ENCODE measurements at regions not wholly inside any gene's neighbourhood (a gene's known extent, or its start where the extent isn't known, plus 50 kb on each side); places are given as distances from the start of the nearest gene placed in this dataset.

DNA sequence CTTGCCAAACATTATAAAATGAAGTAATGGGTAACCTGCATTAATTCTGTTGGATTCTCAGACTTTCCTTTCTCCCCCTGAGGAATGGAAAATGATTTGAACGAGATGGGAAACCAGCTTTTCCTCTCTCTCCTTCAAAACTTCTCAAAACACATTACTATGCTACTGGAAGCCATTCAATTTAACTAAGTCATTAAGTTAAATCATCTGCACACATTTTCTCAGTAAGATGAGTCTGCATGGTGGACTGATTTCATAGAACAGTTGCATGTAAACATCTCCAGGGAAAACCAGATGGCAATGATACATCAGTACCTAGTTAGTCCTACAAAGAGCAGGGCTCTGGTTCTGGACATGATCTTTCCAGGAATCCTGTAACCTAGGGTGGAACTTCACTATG is 59.9 kb downstream of the BMP4 start:
- DNase-seq (ENCODE audit: low read depth in 3 of 3, low spot score in 1 of 3), result no peak

GRCh38 chr14:53894456-53894855 is 62.2 kb downstream of the BMP4 start:
- DNase-seq (ENCODE audit: low read depth in 3 of 3, low spot score in 1 of 3), result no peak

- no peak for DNase-seq (ENCODE audit: low read depth in 3 of 3, low spot score in 1 of 3)
These were observed 63.3 kb downstream of the BMP4 start for GRCh38 chr14:53893374-53893773.

GRCh38 chr14:53890611-53891101 is 66.0 kb downstream of the BMP4 start:
- no peak for DNase-seq (ENCODE audit: low read depth in 3 of 3, low spot score in 1 of 3)

DNA sequence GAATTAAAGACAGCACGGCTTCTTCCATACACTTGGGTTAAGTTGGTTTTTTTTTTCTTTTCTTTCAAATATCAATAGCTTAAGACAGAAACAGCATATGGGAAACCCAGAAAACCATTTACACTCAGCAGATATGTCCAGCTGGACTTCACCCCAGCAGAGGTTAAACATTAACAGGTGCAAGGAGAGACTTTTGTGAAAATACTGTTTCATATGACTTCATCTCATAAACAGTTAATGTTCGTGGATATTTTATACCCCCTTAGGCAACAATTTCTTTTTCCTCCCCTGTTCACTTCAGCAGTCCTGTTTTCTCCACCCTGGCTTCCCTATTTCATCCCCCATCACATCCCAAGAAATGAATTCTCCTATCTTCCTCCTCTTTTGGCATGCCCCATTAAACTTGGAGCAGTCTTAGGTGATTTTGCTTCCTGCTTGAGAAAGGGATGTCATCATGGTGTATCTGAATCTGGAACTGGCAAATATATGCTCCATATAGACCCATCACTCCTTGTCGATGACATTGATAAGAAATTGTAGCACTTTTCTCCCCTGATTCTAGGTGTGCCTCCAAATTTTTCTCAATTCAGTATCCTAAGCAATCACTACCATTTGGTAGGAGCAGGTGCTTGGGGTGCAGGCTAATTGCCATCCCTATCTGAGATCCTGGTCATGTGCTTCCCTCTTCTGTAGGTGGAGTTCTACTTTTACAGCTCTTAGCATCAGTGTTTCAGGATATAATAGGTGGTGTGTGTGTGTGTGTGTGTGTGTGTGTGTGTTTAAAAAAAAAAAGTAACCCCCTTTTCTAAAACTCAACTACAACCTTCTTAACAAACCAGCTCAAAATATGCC is 67.9 kb downstream of the BMP4 start:
- no peak for DNase-seq (ENCODE audit: low read depth in 3 of 3, low spot score in 1 of 3)

DNA sequence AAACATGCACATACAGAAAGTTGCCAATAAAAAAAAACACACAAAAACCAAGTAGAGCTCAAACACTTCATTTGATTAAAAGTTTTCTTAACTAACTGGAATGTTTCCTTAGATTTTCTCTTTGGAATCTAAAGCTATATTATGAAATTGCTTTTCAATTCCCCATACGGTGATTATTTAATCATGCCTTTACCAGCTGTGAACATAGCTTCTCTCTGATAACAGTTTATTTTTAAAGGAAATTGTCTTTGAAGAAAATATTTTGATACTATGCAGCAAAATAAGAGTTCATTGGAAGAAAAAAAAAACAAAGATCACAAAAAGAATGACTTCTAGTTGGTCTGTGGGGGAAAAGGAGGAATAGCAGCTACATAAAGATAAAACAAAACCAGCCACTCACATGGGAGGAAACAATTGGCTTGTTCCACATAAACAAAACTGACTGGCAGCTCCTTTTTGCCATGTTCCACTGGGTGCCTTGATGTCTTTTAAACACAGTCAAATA is 71.4 kb downstream of the BMP4 start:
- DNase-seq (ENCODE audit: low read depth in 3 of 3, low spot score in 1 of 3), result no peak

- no peak for DNase-seq (ENCODE audit: low read depth in 3 of 3, low spot score in 1 of 3)
These were observed 72.0 kb downstream of the BMP4 start for GRCh38 chr14:53884601-53885000.

DNA sequence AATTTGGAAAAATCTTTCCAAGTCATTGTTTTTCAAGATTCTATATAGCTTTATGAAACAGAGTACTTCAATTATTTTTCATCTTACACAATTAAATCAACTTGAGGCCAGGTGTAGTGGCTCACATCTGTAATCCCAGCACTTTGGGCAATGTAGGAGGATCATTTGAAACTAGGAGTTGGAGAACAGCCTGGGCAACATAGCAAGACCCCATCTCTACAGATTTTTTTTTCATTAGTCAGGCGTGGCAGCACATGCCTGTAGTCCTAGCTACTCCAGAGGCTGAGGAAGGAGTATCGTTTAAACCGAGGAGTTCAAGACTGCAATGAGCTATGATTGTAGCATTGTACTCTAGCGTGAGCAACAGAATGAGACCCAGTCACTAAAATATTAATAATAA is 72.9 kb downstream of the BMP4 start:
- no peak for DNase-seq (ENCODE audit: low read depth in 3 of 3, low spot score in 1 of 3)

DNA sequence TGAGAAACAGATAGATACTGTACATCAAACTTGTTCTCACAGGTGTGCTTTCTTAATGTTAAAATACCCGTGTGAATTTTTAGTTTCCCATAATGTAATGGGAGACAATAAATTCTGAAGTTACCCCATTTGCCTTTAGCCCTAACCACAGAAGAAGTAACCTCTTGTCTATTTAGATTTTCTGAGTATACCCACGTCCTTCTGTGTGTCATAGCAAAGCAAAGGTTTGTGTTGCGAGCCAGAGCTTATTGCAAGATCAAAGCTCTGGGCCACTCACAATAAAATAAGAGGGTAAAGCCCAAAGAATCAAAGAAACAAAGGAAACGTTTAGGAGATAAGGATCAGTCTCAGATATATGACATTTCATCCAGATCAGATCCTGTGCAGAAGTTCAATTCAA is 73.9 kb downstream of the BMP4 start:
- no peak for DNase-seq (ENCODE audit: low read depth in 3 of 3, low spot score in 1 of 3)

- DNase-seq (ENCODE audit: low read depth in 3 of 3, low spot score in 1 of 3), result no peak
These were observed 74.7 kb downstream of the BMP4 start for GRCh38 chr14:53881921-53882320.

DNA sequence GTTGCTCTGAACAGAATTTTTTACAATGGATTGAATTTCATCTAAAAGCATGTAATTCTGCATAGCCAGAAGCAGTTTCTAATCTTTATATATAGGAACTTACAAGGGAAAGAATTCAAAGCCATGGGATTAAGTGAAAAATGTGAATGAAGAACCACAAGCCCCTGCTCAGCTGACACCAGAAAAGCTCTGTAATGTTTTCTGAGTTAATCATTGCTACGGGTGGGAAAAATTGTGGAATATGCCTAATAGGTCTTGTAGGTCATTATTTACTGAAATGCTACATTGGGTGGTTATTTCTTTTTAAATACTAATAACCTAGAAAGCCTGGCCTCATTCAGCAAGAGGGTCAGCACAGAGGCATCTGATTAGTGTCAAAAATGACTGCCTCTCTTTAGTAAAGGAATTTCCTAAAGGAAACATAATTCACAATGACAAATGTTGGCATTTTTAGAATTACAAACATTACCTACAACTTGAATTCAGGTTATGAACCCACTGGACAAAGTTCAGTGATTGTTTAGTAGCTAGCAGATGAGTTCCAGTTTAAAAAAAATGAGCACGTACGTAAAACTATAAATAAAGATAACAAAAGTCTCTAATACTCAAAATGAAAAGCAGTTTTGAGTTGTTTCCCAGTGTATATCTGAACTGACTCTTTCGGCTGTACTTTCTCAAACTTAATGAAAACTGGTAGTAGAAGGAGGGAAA is 75.3 kb downstream of the BMP4 start:
- DNase-seq (ENCODE audit: low read depth in 3 of 3, low spot score in 1 of 3), result no peak

DNA sequence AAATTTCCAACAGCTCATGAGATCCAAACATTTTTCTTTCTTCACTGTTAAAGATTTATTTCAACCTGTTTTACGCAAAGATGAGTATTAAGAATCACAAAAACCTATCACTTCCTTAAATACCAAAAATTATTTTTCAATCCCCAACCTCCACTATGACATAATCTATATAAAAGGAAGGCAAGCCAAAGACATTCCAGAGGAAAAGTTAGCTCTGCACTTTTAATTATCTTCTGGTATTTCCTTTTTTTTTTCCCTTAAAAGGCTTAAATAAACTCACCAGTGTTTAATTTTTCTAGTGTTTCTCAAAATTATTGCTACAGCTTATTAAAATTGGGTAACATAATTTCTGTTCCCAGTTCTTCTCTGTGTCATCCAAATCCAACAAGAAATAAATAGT is 75.9 kb downstream of the BMP4 start:
- no peak for DNase-seq (ENCODE audit: low read depth in 3 of 3, low spot score in 1 of 3)

- no peak for DNase-seq (ENCODE audit: low read depth in 3 of 3, low spot score in 1 of 3)
These were observed 76.9 kb downstream of the BMP4 start for GRCh38 chr14:53879747-53880146.

- no peak for DNase-seq (ENCODE audit: low read depth in 3 of 3, low spot score in 1 of 3)
These were observed 77.5 kb downstream of the BMP4 start for GRCh38 chr14:53879022-53879686.

DNA sequence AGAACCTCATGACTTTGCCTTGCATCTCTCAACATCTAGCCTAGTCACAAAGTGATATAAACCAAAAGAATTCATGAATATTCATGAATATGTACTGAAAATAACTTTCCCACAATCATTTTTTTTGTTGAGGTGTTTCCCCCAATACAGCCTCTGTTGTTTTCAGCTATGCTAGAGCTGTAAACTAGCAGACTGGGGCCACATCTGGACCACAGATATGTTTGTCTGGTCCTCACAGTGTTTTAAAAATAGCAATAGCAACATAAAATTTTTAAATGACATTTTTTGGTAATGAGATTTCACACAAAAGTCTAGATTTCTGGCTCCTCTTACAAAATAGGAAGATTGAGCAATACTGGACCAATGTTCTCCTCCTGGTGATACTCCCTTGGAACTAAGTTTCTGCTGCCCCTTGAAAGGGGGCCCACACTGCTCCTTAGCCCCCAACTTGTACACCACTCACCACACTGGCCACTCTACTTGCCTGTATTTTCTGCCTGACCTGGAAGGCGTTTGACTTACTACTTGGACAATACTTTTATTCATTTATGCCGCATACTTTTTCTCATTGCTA is 81.2 kb downstream of the BMP4 start:
- DNase-seq (ENCODE audit: low read depth in 3 of 3, low spot score in 1 of 3), result no peak

DNA sequence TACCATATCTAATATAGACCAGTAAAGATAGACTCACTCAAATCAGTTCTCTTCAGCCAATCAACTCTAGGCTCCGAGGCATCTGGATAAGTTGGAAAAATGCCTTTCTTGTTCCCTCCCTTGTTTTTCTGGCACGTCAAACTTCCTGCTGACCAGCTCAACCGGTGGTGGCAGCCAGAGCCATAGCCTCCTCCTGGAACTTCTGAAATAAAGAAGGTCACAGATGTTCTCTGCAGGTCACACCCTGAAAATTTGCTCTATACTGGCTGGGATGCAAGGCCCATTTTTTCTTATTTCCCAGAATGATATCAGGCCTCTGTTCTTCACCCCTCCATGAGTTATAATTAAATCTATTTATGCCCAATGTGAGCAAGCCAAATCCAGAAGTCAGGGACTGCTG is 81.9 kb downstream of the BMP4 start:
- DNase-seq (ENCODE audit: low read depth in 3 of 3, low spot score in 1 of 3), result no peak

GRCh38 chr14:53872681-53873089 is 83.9 kb downstream of the BMP4 start:
- DNase-seq (ENCODE audit: low read depth in 3 of 3, low spot score in 1 of 3), result no peak

DNA sequence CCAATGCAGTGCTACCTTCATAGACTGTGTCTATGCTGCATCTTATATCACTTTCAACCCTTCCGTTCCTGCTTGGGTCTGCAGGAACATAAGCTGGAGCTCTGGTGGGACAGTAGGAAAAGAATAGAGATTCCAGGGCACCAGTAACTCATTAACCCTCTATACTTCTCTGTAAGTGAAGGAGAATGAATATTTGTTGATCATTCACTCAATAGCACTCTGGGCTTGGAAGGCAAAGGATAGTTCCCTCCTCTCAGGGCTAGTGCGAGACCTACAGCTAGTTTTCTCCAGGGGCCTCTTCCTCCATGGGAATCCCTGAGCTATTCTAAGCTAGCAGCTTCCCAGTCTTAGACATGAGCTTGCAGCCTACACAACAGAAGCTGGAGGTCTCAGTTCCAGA is 84.7 kb downstream of the BMP4 start:
- no peak for DNase-seq (ENCODE audit: low read depth in 3 of 3, low spot score in 1 of 3)

DNA sequence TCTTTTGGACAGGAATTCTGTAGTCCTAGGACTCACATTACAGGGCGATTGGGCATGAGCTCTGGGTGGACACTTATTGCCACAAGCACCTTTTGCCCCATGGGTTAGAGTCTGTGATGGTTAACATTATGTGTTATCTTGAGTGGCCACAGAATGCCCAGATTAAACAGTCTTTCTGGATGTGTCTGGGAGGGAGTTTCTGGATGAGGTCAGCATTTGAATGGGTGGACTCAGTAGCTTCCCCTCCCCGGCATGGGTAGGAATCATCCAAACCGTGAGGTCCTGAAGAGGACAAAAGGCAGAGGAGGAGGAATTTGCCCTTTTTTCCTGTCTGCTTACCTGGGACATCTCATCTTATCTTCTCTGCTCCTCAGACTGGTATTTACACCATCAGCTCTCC is 85.6 kb downstream of the BMP4 start:
- DNase-seq (ENCODE audit: low read depth in 3 of 3, low spot score in 1 of 3), result no peak

- no peak for DNase-seq (ENCODE audit: low read depth in 3 of 3, low spot score in 1 of 3)
These were observed 90.9 kb downstream of the BMP4 start for GRCh38 chr14:53865711-53866110.

DNA sequence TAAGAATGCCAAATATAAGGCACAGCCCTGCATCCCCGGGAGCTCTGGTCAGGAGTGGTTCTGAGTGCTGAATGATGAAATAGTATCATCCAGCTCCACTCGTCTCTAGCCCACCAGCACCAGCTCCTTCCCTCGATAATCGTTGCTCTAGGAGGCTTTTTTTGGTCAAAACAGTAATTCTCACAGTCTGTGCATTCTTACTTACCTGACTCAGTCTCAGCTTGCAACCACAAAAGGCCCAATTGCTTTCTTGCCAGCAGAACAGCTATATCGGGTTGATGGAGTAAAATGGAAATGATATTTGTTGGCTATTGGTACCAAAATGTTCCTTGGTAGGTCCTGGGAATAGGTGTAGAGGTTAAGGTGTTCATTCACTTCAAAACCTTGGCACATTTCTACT is 94.8 kb downstream of the BMP4 start:
- DNase-seq (ENCODE audit: low read depth in 3 of 3, low spot score in 1 of 3), result no peak

DNA sequence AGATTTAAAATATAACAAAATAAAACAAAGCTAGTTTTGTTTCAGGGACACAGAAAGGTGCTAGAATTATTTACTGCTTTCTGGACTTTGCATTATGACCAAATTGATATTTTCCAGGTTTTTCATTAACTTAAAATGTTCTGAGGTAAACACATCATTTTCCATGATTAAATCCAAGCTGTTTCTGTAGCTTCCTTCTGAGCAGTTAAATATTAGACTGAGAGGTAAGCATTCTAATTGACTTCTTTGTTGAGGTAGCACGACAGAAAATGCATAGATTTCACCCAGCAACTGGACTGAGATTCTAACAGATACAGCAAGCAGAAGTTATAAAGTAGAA is 98.3 kb downstream of the BMP4 start:
- DNase-seq (ENCODE audit: low read depth in 3 of 3, low spot score in 1 of 3), result no peak

Measured in stimulated activated CD4-positive, alpha-beta T cell treated with anti-CD3 and anti-CD28 coated beads, TNF-alpha, amount 100 ng/mL, for 1 hour (primary cell).